HEK293 (cell line): ENCODE measurements at regions not wholly inside any gene's neighbourhood (a gene's known extent, or its start where the extent isn't known, plus 50 kb on each side); places are given as distances from the start of the nearest gene placed in this dataset.
A peak's percentile ranks its signal among the peaks of the same experiment; 100 is the strongest.

ENCODE experiments used
- CTCF ChIA-PET: fragments of 350-600 bp; formaldehyde crosslinking; extraction: SDS; loops from one replicate; lab custom pipeline; 2021; ENCODE audit warnings: antibody characterized with exemption; lab: Yijun Ruan, JAX
- POLR2A ChIA-PET: fragments of 300-600 bp; formaldehyde crosslinking; extraction: SDS; loops from one replicate; lab custom pipeline; 2020; ENCODE audit warnings: antibody characterized with exemption, inconsistent platforms; lab: Yijun Ruan, JAX
- H3K27ac ChIP-seq: fragments of 200-500 bp; sonication (Bioruptor generic); 2 replicates; pipeline ENCODE4 v1.5.1; 2014; ENCODE audit warnings: low read depth, low read length, control low read depth, inconsistent platforms; ENCODE audit errors: extremely low read depth
- H3K36me3 ChIP-seq, 2 experiments: fragments of 200-500 bp in 1 of 2; sonication (Bioruptor generic) in 1 of 2; 1 replicate in 1 of 2; 2 replicates in 1 of 2; pipeline ENCODE4 v1.5.1; 2014 to 2017; ENCODE audit warnings: inconsistent platforms in 2 of 2, low read length in 2 of 2; ENCODE audit not compliant: control insufficient read depth in 2 of 2, insufficient read depth in 1 of 2
- H3K4me1 ChIP-seq: fragments of 200-500 bp; sonication (Bioruptor generic); 2 replicates; pipeline ENCODE4 v1.5.1; 2014; ENCODE audit warnings: mild to moderate bottlenecking, low read length, inconsistent platforms; ENCODE audit not compliant: control insufficient read depth, insufficient read depth
- H3K4me3 ChIP-seq: 2 replicates; pipeline ENCODE4 v1.5.1; 2011; ENCODE audit warnings: low read depth, mild to moderate bottlenecking, control low read depth, low read length, moderate library complexity
- H3K9me3 ChIP-seq: fragments of 200-500 bp; sonication (Bioruptor generic); 2 replicates; pipeline ENCODE4 v1.5.1; 2014; ENCODE audit warnings: low read depth, low read length, inconsistent platforms; ENCODE audit not compliant: control insufficient read depth, insufficient read depth
- HOXA7 ChIP-seq: sonication (generic); formaldehyde crosslinking; IDR thresholded peaks from 2 replicates; pipeline ENCODE4 v1.8.1; 2022; ENCODE audit warnings: missing genetic modification reagents, borderline replicate concordance
- KLF1 ChIP-seq: fragments of 450-650 bp; formaldehyde crosslinking; IDR thresholded peaks from 2 replicates; pipeline ENCODE4 v1.5.1; 2016; ENCODE audit warnings: missing biosample characterization, missing genetic modification characterization
- PRDM1 ChIP-seq: fragments of 450-650 bp; formaldehyde crosslinking; IDR thresholded peaks from 2 replicates; pipeline ENCODE4; 2016; ENCODE audit warnings: missing biosample characterization, missing genetic modification characterization
- RBAK ChIP-seq: fragments of 450-650 bp; formaldehyde crosslinking; IDR thresholded peaks from 2 replicates; pipeline ENCODE4 v1.5.1; 2016; ENCODE audit warnings: missing biosample characterization, missing genetic modification characterization
- YY1 ChIP-seq: fragments of 450-650 bp; formaldehyde crosslinking; IDR thresholded peaks from 2 replicates; pipeline ENCODE4 v1.5.1; 2018; ENCODE audit warnings: missing biosample characterization, missing genetic modification characterization
- ZBTB20 ChIP-seq: fragments of 450-650 bp; formaldehyde crosslinking; IDR thresholded peaks from 2 replicates; pipeline ENCODE4 v1.5.1; 2016; ENCODE audit warnings: missing biosample characterization, missing genetic modification characterization
- ZBTB21 ChIP-seq: fragments of 450-650 bp; formaldehyde crosslinking; IDR thresholded peaks from 2 replicates; pipeline ENCODE4 v1.5.1; 2017; ENCODE audit warnings: missing biosample characterization, missing genetic modification characterization
- ZNF10 ChIP-seq: fragments of 450-650 bp; formaldehyde crosslinking; IDR thresholded peaks from 2 replicates; pipeline ENCODE4 v1.5.1; 2017; ENCODE audit warnings: missing biosample characterization, missing genetic modification characterization
- ZNF23 ChIP-seq: fragments of 450-650 bp; formaldehyde crosslinking; IDR thresholded peaks from 2 replicates; pipeline ENCODE4 v1.5.1; 2016; ENCODE audit warnings: missing biosample characterization, missing genetic modification characterization, borderline replicate concordance
- ZNF266 ChIP-seq: fragments of 450-650 bp; formaldehyde crosslinking; IDR thresholded peaks from 2 replicates; pipeline ENCODE4 v1.5.1; 2016; ENCODE audit warnings: missing biosample characterization, missing genetic modification characterization, low read depth
- ZNF350 ChIP-seq: fragments of 450-650 bp; formaldehyde crosslinking; IDR thresholded peaks from 2 replicates; pipeline ENCODE4 v1.5.0; 2017; ENCODE audit warnings: missing biosample characterization, mild to moderate bottlenecking, missing genetic modification characterization
- ZNF548 ChIP-seq: fragments of 450-650 bp; formaldehyde crosslinking; IDR thresholded peaks from 2 replicates; pipeline ENCODE4 v1.5.1; 2016; ENCODE audit warnings: missing biosample characterization, missing genetic modification characterization
- ZNF555 ChIP-seq: fragments of 450-650 bp; formaldehyde crosslinking; conservative IDR thresholded peaks from 2 replicates; pipeline ENCODE4 v1.5.1; 2017; ENCODE audit warnings: missing biosample characterization, mild to moderate bottlenecking, missing genetic modification characterization, inconsistent platforms
- ZNF585B ChIP-seq: fragments of 450-650 bp; formaldehyde crosslinking; IDR thresholded peaks from 2 replicates; pipeline ENCODE4 v1.5.1; 2016; ENCODE audit warnings: missing biosample characterization, missing genetic modification characterization
- ZNF629 ChIP-seq: fragments of 450-650 bp; formaldehyde crosslinking; IDR thresholded peaks from 2 replicates; pipeline ENCODE4 v1.5.1; 2017; ENCODE audit warnings: missing biosample characterization, missing genetic modification characterization
- ZNF785 ChIP-seq: fragments of 450-650 bp; formaldehyde crosslinking; IDR thresholded peaks from 2 replicates; pipeline ENCODE4 v1.5.1; 2016; ENCODE audit warnings: missing biosample characterization, missing genetic modification characterization
- TF ChIP-seq, protein P1 (sequence below): fragments of 450-650 bp; formaldehyde crosslinking; IDR thresholded peaks from 2 replicates; pipeline ENCODE4 v1.5.1; 2016; ENCODE audit warnings: missing biosample characterization, missing genetic modification characterization
- TF ChIP-seq, protein P2 (sequence below): fragments of 450-650 bp; formaldehyde crosslinking; IDR thresholded peaks from 2 replicates; pipeline ENCODE4 v1.5.1; 2016; ENCODE audit warnings: missing biosample characterization, missing genetic modification characterization
- TF ChIP-seq, protein P3 (sequence below): fragments of 450-650 bp; formaldehyde crosslinking; IDR thresholded peaks from 2 replicates; pipeline ENCODE4 v1.5.1; 2017; ENCODE audit warnings: missing biosample characterization, missing genetic modification characterization
- TF ChIP-seq, protein P4 (sequence below): fragments of 450-650 bp; formaldehyde crosslinking; IDR thresholded peaks from 2 replicates; pipeline ENCODE4 v1.5.1; 2016; ENCODE audit warnings: missing biosample characterization, missing genetic modification characterization
- TF ChIP-seq, protein P5 (sequence below): fragments of 450-650 bp; formaldehyde crosslinking; IDR thresholded peaks from 2 replicates; pipeline ENCODE4 v1.5.1; 2016; ENCODE audit warnings: missing biosample characterization, missing genetic modification characterization, borderline replicate concordance
- TF ChIP-seq, protein P6 (sequence below): fragments of 450-650 bp; formaldehyde crosslinking; conservative IDR thresholded peaks from 2 replicates; pipeline ENCODE4 v1.5.1; 2016; ENCODE audit warnings: low read depth, missing biosample characterization, missing genetic modification characterization

DNA sequence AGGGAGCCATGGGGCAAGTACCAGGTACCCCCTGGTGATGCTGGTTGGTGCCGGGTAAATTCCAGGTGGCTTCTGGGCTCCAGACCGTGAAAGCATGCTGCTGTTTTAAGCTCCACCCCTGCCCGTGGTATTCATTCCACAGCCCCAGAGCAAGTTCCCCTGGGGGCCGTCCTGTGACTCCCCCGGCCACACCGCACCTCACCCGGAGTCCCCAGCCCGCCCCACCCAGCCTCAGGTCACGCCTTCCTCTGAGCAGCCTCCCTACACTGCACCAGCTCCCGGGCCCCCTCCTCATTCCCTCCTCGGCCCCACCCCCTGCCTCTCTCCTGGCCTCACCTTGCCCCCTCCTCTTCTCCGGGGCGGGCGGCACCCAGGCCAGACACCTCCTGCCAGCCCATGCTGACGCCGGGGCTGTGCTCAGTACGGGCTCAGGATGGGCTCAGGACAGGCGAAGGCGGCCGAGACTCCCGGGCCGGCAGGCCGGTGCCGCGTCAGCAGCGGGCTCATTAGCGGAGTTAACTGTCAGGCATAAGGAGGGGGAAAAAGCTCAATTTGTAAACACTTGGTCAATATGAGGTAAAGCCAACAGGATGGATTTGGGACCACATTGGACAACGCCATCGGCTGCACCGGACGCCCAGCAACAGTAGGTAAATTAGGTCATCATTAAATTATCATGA is 127.4 kb downstream of the FAM53A start:
- H3K27ac ChIP-seq: no peak overlapping the region
- H3K36me3 ChIP-seq: no peaks in the 10 kb centered on the region
- POLR2A ChIA-PET: no interaction called here
- H3K4me3 ChIP-seq: no peak overlapping the region
- CTCF ChIA-PET: no interaction called here
- no peaks in the 10 kb centered on the region for H3K4me1 ChIP-seq
- H3K9me3 ChIP-seq: no peaks in the 10 kb centered on the region
- TF ChIP-seq ZBTB20 (tag by site-specific recombination) (peak; percentile 87), ZNF785 (tag by site-specific recombination) (no peak), ZNF23 (tag by site-specific recombination) (no peak), ZNF10 (tag by site-specific recombination) (no peak), ZNF350 (tag by site-specific recombination) (no peak), HOXA7 (no peak), ZNF585B (tag by site-specific recombination) (no peak), ZNF548 (tag by site-specific recombination) (no peak), RBAK (no peak), ZBTB21 (tag by site-specific recombination) (no peak), YY1 (tag by site-specific recombination) (no peak), ZNF266 (tag by site-specific recombination) (no peak), KLF1 (tag by site-specific recombination) (peak; percentile 82), ZNF555 (tag by site-specific recombination) (no peak), ZNF629 (tag by site-specific recombination) (0 out of 2 replicates have a peak, but pooled peaks have one; percentile 14), PRDM1 (tag by site-specific recombination) (no peak)
- TF ChIP-seq, protein P1, sequence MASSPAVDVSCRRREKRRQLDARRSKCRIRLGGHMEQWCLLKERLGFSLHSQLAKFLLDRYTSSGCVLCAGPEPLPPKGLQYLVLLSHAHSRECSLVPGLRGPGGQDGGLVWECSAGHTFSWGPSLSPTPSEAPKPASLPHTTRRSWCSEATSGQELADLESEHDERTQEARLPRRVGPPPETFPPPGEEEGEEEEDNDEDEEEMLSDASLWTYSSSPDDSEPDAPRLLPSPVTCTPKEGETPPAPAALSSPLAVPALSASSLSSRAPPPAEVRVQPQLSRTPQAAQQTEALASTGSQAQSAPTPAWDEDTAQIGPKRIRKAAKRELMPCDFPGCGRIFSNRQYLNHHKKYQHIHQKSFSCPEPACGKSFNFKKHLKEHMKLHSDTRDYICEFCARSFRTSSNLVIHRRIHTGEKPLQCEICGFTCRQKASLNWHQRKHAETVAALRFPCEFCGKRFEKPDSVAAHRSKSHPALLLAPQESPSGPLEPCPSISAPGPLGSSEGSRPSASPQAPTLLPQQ (tag by site-specific recombination): no peak
- TF ChIP-seq, protein P2, sequence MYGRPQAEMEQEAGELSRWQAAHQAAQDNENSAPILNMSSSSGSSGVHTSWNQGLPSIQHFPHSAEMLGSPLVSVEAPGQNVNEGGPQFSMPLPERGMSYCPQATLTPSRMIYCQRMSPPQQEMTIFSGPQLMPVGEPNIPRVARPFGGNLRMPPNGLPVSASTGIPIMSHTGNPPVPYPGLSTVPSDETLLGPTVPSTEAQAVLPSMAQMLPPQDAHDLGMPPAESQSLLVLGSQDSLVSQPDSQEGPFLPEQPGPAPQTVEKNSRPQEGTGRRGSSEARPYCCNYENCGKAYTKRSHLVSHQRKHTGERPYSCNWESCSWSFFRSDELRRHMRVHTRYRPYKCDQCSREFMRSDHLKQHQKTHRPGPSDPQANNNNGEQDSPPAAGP (tag by site-specific recombination): peak; percentile 39; the same call in 1 of the 2 replicates
- TF ChIP-seq, protein P3, sequence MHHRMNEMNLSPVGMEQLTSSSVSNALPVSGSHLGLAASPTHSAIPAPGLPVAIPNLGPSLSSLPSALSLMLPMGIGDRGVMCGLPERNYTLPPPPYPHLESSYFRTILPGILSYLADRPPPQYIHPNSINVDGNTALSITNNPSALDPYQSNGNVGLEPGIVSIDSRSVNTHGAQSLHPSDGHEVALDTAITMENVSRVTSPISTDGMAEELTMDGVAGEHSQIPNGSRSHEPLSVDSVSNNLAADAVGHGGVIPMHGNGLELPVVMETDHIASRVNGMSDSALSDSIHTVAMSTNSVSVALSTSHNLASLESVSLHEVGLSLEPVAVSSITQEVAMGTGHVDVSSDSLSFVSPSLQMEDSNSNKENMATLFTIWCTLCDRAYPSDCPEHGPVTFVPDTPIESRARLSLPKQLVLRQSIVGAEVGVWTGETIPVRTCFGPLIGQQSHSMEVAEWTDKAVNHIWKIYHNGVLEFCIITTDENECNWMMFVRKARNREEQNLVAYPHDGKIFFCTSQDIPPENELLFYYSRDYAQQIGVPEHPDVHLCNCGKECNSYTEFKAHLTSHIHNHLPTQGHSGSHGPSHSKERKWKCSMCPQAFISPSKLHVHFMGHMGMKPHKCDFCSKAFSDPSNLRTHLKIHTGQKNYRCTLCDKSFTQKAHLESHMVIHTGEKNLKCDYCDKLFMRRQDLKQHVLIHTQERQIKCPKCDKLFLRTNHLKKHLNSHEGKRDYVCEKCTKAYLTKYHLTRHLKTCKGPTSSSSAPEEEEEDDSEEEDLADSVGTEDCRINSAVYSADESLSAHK (tag by site-specific recombination): no peak
- TF ChIP-seq, protein P4, sequence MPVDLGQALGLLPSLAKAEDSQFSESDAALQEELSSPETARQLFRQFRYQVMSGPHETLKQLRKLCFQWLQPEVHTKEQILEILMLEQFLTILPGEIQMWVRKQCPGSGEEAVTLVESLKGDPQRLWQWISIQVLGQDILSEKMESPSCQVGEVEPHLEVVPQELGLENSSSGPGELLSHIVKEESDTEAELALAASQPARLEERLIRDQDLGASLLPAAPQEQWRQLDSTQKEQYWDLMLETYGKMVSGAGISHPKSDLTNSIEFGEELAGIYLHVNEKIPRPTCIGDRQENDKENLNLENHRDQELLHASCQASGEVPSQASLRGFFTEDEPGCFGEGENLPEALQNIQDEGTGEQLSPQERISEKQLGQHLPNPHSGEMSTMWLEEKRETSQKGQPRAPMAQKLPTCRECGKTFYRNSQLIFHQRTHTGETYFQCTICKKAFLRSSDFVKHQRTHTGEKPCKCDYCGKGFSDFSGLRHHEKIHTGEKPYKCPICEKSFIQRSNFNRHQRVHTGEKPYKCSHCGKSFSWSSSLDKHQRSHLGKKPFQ (tag by site-specific recombination): no peak
- TF ChIP-seq, protein P5, sequence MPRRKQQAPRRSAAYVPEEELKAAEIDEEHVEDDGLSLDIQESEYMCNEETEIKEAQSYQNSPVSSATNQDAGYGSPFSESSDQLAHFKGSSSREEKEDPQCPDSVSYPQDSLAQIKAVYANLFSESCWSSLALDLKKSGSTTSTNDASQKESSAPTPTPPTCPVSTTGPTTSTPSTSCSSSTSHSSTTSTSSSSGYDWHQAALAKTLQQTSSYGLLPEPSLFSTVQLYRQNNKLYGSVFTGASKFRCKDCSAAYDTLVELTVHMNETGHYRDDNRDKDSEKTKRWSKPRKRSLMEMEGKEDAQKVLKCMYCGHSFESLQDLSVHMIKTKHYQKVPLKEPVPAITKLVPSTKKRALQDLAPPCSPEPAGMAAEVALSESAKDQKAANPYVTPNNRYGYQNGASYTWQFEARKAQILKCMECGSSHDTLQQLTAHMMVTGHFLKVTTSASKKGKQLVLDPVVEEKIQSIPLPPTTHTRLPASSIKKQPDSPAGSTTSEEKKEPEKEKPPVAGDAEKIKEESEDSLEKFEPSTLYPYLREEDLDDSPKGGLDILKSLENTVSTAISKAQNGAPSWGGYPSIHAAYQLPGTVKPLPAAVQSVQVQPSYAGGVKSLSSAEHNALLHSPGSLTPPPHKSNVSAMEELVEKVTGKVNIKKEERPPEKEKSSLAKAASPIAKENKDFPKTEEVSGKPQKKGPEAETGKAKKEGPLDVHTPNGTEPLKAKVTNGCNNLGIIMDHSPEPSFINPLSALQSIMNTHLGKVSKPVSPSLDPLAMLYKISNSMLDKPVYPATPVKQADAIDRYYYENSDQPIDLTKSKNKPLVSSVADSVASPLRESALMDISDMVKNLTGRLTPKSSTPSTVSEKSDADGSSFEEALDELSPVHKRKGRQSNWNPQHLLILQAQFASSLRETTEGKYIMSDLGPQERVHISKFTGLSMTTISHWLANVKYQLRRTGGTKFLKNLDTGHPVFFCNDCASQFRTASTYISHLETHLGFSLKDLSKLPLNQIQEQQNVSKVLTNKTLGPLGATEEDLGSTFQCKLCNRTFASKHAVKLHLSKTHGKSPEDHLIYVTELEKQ (tag by site-specific recombination): no peak
- TF ChIP-seq, protein P6, sequence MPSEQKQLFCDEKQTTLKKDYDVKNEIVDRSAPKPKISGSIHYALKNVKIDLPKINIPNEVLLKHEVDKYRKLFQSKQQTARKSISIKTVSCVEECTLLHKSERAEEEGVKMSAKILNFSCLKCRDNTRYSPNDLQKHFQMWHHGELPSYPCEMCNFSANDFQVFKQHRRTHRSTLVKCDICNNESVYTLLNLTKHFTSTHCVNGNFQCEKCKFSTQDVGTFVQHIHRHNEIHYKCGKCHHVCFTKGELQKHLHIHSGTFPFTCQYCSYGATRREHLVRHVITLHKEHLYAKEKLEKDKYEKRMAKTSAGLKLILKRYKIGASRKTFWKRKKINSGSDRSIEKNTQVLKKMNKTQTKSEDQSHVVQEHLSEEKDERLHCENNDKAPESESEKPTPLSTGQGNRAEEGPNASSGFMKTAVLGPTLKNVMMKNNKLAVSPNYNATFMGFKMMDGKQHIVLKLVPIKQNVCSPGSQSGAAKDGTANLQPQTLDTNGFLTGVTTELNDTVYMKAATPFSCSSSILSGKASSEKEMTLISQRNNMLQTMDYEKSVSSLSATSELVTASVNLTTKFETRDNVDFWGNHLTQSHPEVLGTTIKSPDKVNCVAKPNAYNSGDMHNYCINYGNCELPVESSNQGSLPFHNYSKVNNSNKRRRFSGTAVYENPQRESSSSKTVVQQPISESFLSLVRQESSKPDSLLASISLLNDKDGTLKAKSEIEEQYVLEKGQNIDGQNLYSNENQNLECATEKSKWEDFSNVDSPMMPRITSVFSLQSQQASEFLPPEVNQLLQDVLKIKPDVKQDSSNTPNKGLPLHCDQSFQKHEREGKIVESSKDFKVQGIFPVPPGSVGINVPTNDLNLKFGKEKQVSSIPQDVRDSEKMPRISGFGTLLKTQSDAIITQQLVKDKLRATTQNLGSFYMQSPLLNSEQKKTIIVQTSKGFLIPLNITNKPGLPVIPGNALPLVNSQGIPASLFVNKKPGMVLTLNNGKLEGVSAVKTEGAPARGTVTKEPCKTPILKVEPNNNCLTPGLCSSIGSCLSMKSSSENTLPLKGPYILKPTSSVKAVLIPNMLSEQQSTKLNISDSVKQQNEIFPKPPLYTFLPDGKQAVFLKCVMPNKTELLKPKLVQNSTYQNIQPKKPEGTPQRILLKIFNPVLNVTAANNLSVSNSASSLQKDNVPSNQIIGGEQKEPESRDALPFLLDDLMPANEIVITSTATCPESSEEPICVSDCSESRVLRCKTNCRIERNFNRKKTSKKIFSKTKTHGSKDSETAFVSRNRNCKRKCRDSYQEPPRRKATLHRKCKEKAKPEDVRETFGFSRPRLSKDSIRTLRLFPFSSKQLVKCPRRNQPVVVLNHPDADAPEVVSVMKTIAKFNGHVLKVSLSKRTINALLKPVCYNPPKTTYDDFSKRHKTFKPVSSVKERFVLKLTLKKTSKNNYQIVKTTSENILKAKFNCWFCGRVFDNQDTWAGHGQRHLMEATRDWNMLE: no peak
